Spleen (tissue), 11 donors: ENCODE measurements at regions not wholly inside any gene's neighbourhood (a gene's known extent, or its start where the extent isn't known, plus 50 kb on each side); places are given as distances from the start of the nearest gene placed in this dataset.

ENCODE experiments used
- DNase-seq: peaks from one replicate; pipeline ENCODE4 v3.0.0-alpha.2; 2020
- H3K27ac ChIP-seq, 8 donors: fragments of 200-600 bp; sonication (generic) in 7 of 8; 1 replicate in 4 of 8; 2 replicates in 4 of 8; pipeline versions ENCODE4 v1.5.0 to v1.8.0; 2016 to 2021; ENCODE audit warnings: inconsistent platforms in 4 of 8, mild to moderate bottlenecking in 4 of 8, moderate library complexity in 1 of 8
- H3K27me3 ChIP-seq, 7 donors: fragments of 200-600 bp; sonication (generic) in 6 of 7; replicated peaks in 1 of 7; 1 replicate in 4 of 7; 2 replicates in 3 of 7; pipeline versions ENCODE4 v1.5.0 to v1.8.0; 2016 to 2021; ENCODE audit warnings: inconsistent platforms in 3 of 7, mild to moderate bottlenecking in 1 of 7
- H3K36me3 ChIP-seq, 6 donors: fragments of 200-600 bp; sonication (generic) in 5 of 6; 1 replicate in 4 of 6; 2 replicates in 2 of 6; pipeline versions ENCODE4 v1.5.0 to v1.8.0; 2016 to 2021; ENCODE audit warnings: inconsistent platforms in 2 of 6
- H3K4me1 ChIP-seq, 6 donors: fragments of 200-600 bp; sonication (generic) in 5 of 6; 1 replicate in 3 of 6; 2 replicates in 3 of 6; pipeline versions ENCODE4 v1.5.0 to v1.8.0; 2016 to 2021; ENCODE audit warnings: inconsistent platforms in 3 of 6
- H3K4me3 ChIP-seq, 8 donors: fragments of 200-600 bp; sonication (generic) in 7 of 8; 1 replicate in 4 of 8; 2 replicates in 4 of 8; pipeline versions ENCODE4 v1.5.0 to v1.8.0; 2016 to 2021; ENCODE audit warnings: inconsistent platforms in 4 of 8, mild to moderate bottlenecking in 4 of 8, moderate library complexity in 2 of 8
- H3K9me3 ChIP-seq, 8 donors: fragments of 200-600 bp; sonication (generic) in 7 of 8; 1 replicate in 4 of 8; 2 replicates in 4 of 8; pipeline versions ENCODE4 v1.5.0 to v1.8.0; 2016 to 2021; ENCODE audit warnings: inconsistent platforms in 4 of 8
- POLR2A ChIP-seq, 3 donors: fragments of 450-650 bp; IDR thresholded peaks; one replicate each; pipeline ENCODE4 v1.5.1; 2017; ENCODE audit warnings: antibody characterized with exemption in 3 of 3, mild to moderate bottlenecking in 1 of 3
- POLR2AphosphoS5 ChIP-seq, 3 donors: sonication (generic); formaldehyde crosslinking; IDR thresholded peaks; one replicate each; pipeline ENCODE4 v1.5.1; 2017; ENCODE audit warnings: antibody characterized with exemption in 3 of 3
- WGBS, 5 donors: extraction: QIAGEN DNeasy Blood & Tissue Kit in 3 of 5; methylation state at CpG; one replicate each; pipeline versions ENCODE4 v1.1.5 to v1.1.7; 2013 to 2018; 5-methylcytosine and 5-hydroxymethylcytosine counted together
- intact Hi-C: fragments of 100-400 bp; cut with DNase I; formaldehyde crosslinking; loops from one replicate; pipeline ENCODE4 v1.15.0; 2023; ENCODE audit warnings: low total_unique reads
- TF ChIP-seq, protein P1 (sequence below), 11 experiments: fragments of 200-600 bp in 7 of 11; fragments of 450-650 bp in 4 of 11; sonication (generic) in 4 of 11; IDR thresholded peaks in 8 of 11; conservative IDR thresholded peaks in 3 of 11; 1 replicate in 7 of 11; 2 replicates in 4 of 11; pipeline versions ENCODE4 v1.4.0 to v1.8.0; 2016 to 2021; ENCODE audit warnings: antibody characterized with exemption in 11 of 11, inconsistent platforms in 4 of 11, mild to moderate bottlenecking in 1 of 11
- donor health status: healthy with polysubstance abuse.
- donor health status: DM: no; HTN: no; CAD: no; lungs with moderate emphysema.
- donor health status: DM: no; HTN: no; CAD: no.
- donor health status: Bipolar disorder and iron deficiency.
- donor health status: healthy.
- donor health status: DM: no; HTN: no; CAD: no.
- donor health status: DM: yes; HTN: yes; CAD: no.

DNA sequence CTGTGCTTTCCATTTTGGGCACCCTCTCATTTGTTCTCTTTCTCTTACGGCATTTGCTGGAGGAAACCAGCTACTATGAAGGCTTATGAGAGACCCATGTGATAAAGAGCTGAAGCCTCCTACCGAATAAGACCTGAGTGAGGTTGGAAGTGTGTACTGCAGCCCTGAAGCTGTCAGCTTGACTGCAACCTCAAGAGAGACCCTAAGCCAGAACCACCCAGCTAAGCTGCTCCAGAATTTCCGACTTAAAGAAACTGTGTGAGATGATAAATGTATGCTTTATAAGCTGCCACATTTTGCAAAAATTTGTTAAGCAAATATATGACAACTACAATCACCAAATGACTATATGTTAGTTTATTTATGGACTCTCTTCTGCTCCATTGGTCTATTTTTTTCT, 151.7 kb upstream of the PTPRD start:
- no peaks in the 10 kb centered on the region for H3K27me3 ChIP-seq
- H3K9me3 ChIP-seq: peaks cover 0 to 22% (median 14%) of the 10 kb centered on the region in 8 donors
- H3K27ac ChIP-seq: no peak overlapping the region
- H3K4me3 ChIP-seq: no peak overlapping the region
- TF ChIP-seq, protein P1, sequence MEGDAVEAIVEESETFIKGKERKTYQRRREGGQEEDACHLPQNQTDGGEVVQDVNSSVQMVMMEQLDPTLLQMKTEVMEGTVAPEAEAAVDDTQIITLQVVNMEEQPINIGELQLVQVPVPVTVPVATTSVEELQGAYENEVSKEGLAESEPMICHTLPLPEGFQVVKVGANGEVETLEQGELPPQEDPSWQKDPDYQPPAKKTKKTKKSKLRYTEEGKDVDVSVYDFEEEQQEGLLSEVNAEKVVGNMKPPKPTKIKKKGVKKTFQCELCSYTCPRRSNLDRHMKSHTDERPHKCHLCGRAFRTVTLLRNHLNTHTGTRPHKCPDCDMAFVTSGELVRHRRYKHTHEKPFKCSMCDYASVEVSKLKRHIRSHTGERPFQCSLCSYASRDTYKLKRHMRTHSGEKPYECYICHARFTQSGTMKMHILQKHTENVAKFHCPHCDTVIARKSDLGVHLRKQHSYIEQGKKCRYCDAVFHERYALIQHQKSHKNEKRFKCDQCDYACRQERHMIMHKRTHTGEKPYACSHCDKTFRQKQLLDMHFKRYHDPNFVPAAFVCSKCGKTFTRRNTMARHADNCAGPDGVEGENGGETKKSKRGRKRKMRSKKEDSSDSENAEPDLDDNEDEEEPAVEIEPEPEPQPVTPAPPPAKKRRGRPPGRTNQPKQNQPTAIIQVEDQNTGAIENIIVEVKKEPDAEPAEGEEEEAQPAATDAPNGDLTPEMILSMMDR (IDR thresholded peaks at IDR 0.05 in 8 of 11, conservative IDR thresholded peaks at IDR 0.05 in 3 of 11): no peak
- no peak for TF ChIP-seq POLR2A (IDR thresholded peaks at IDR 0.05)
- no peak for TF ChIP-seq POLR2AphosphoS5 (IDR thresholded peaks at IDR 0.05)
- WGBS, 5 donors: 78 to 90% (median 81%) methylated on average over 3 of the region's 3 CpGs
- intact Hi-C loops: no loop called here
- no peaks in the 10 kb centered on the region for H3K36me3 ChIP-seq
- no peaks in the 10 kb centered on the region for H3K4me1 ChIP-seq
- DNase-seq: no peak

- intact Hi-C loops: no loop called here
- no peak overlapping the region for H3K4me3 ChIP-seq
Measured at GRCh38 chr9:10773136-10773535, 160.3 kb upstream of the PTPRD start.

GRCh38 chr9:10774051-10774450, 161.2 kb upstream of the PTPRD start:
- H3K4me3 ChIP-seq: no peak overlapping the region
- H3K4me1 ChIP-seq: no peaks in the 10 kb centered on the region
- no peaks in the 10 kb centered on the region for H3K27me3 ChIP-seq
- H3K27ac ChIP-seq: no peak overlapping the region
- DNase-seq: no peak
- peaks cover 0 to 21% (median 3%) of the 10 kb centered on the region in 8 donors for H3K9me3 ChIP-seq
- intact Hi-C loops: no loop called here
- 58 to 79% (median 64%) methylated on average over 2 of the region's 2 CpGs for WGBS, 5 donors
- no peak for TF ChIP-seq POLR2AphosphoS5 (IDR thresholded peaks at IDR 0.05)
- TF ChIP-seq POLR2A (IDR thresholded peaks at IDR 0.05): no peak
- TF ChIP-seq, protein P1 (IDR thresholded peaks at IDR 0.05 in 8 of 11, conservative IDR thresholded peaks at IDR 0.05 in 3 of 11): no peak
- H3K36me3 ChIP-seq: no peaks in the 10 kb centered on the region

More at GRCh38 chr9:10773136-10773535, 160.3 kb upstream of the PTPRD start:
- H3K27me3 ChIP-seq: no peaks in the 10 kb centered on the region
- no peak overlapping the region for H3K27ac ChIP-seq
- no peaks in the 10 kb centered on the region for H3K4me1 ChIP-seq
- H3K36me3 ChIP-seq: no peaks in the 10 kb centered on the region
- 35 to 49% (median 45%) methylated on average over 4 of the region's 4 CpGs for WGBS, 5 donors
- TF ChIP-seq, protein P1 (IDR thresholded peaks at IDR 0.05 in 8 of 11, conservative IDR thresholded peaks at IDR 0.05 in 3 of 11): no peak
- no peak for TF ChIP-seq POLR2A (IDR thresholded peaks at IDR 0.05)
- TF ChIP-seq POLR2AphosphoS5 (IDR thresholded peaks at IDR 0.05): no peak
- peaks cover 0 to 20% (median 3%) of the 10 kb centered on the region in 8 donors for H3K9me3 ChIP-seq
- DNase-seq: no peak

DNA sequence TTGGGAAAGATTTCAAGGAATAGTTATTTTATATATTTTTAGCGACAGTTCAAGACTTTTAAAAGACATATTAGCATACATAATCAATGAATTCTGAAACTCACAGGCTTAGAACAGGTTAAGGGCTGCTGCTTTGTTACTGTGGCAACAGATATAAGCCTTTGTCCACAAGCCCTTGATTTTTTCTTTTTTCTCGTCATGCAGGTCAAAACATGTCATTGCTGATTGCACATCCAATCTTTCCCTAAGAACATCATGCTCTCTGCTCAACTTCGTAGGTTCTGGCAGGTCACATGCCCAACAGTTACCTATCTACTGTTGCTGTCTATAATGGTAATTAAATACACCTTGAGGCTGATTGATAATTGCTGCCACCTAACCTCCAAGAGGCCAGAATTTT, 172.5 kb upstream of the PTPRD start:
- no peaks in the 10 kb centered on the region for H3K4me1 ChIP-seq
- H3K36me3 ChIP-seq: no peaks in the 10 kb centered on the region
- peaks cover 0 to 26% (median 13%) of the 10 kb centered on the region in 8 donors for H3K9me3 ChIP-seq
- H3K27ac ChIP-seq: no peak overlapping the region
- TF ChIP-seq POLR2A (IDR thresholded peaks at IDR 0.05): no peak
- TF ChIP-seq, protein P1 (IDR thresholded peaks at IDR 0.05 in 8 of 11, conservative IDR thresholded peaks at IDR 0.05 in 3 of 11): no peak
- no peak for TF ChIP-seq POLR2AphosphoS5 (IDR thresholded peaks at IDR 0.05)
- H3K27me3 ChIP-seq: no peaks in the 10 kb centered on the region
- WGBS, 5 donors: 58 to 75% (median 65%) methylated on average over 3 of the region's 3 CpGs
- intact Hi-C loops: no loop called here
- no peak for DNase-seq
- H3K4me3 ChIP-seq: no peak overlapping the region
